ENCODE measurements at regions not wholly inside any gene's neighbourhood (a gene's known extent, or its start where the extent isn't known, plus 50 kb on each side); places are given as distances from the start of the nearest gene placed in this dataset.

DNA sequence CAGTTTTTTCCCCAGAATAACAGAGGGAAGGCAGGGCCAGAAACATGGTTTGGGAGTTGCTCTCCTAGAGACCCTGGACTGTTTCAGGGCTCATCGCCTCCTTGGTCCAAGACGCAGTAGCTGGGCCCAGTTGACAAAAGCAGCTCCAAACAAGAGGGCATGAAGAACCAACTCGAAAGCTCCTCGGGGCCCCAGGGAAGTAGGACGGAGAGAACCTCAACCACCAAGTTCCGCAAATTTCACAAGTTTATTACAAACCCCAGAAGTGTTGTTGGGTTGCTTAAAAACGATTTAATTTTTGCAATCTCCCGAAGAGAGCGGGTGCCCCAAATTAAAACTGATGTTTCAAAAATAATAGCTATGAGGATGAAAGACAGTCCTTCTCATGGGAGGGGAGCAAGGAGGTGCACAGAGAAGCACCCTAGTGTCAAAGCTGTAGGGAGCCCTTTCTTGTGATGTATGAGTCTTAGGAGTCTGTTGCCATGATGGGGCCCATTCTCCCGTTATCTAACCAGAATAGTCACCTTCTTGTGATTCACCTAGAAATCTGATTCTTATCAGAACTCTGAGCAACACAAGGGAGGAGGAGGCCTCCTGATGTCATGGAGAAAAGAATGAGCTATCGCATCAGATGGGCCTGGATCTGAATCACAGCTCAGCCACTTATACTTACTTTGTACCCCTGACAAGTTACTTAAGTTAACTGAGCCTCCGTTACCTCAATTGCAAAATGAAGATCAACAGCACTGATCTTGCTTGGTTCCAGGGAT is 165.7 kb upstream of the IRF2BP2 start:
- 84% methylated on average over 4 of the region's 12 CpGs for WGBS (ENCODE audit: insufficient coverage)
- peaks cover 14 to 26% of the 10 kb centered on the region in 2 donors for H3K4me1 ChIP-seq (ENCODE audit: control insufficient read depth in 2 of 2, insufficient read depth in 2 of 2, low read length in 2 of 2)
- intact Hi-C loops (cut with micrococcal nuclease): no loop called here

DNA sequence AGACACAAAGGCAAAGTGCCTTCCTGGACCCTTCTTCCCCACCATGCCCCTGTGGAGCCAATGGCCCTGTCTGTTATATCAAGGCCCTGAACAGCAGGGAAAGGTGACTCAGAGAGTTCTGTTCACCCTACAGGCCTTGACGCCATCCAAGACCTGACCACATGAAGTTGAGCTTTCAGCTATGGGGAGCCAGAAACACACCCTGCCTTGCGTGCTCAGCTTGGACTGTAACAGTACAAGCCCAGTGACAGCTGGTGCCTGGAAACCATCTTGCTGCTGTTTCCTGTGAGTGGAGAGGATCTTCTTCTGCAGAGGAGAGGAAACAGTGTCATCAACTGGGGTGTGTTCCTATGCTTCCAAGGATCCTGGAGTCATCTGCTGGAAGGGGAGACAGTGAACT is 165.0 kb upstream of the IRF2BP2 start:
- Mint-ChIP-seq H3K27me3 (no peaks in the 10 kb centered on the region), H3K27ac (no peak overlapping the region), H3K9me3 (ENCODE audit: insufficient read depth) (no peaks in the 10 kb centered on the region), H3K4me3 (no peak overlapping the region), H3K4me1 (peaks cover 25% of the 10 kb centered on the region)
- ChIA-PET POLR2A (no interaction called here), CTCF (interaction anchor here (0.9 kb wide), 1 partner anchor 12 kb away, joined by 3 read pairs; no protein-coding TSS in a partner anchor)
- no peaks in the 10 kb centered on the region for H4K20me1 ChIP-seq (ENCODE audit: control insufficient read depth, insufficient read depth, low read length, poor library complexity, severe bottlenecking)
- H3K9me3 ChIP-seq (ENCODE audit: control extremely low read depth in 1 of 3, control insufficient read depth in 2 of 3, insufficient read depth in 1 of 3, low read length in 2 of 3): peaks cover 0 to 7% (median 1%) of the 10 kb centered on the region in 3 donors
- WGBS (ENCODE audit: insufficient coverage): 66% methylated on average over 2 of the region's 2 CpGs
- TF ChIP-seq, protein P1, sequence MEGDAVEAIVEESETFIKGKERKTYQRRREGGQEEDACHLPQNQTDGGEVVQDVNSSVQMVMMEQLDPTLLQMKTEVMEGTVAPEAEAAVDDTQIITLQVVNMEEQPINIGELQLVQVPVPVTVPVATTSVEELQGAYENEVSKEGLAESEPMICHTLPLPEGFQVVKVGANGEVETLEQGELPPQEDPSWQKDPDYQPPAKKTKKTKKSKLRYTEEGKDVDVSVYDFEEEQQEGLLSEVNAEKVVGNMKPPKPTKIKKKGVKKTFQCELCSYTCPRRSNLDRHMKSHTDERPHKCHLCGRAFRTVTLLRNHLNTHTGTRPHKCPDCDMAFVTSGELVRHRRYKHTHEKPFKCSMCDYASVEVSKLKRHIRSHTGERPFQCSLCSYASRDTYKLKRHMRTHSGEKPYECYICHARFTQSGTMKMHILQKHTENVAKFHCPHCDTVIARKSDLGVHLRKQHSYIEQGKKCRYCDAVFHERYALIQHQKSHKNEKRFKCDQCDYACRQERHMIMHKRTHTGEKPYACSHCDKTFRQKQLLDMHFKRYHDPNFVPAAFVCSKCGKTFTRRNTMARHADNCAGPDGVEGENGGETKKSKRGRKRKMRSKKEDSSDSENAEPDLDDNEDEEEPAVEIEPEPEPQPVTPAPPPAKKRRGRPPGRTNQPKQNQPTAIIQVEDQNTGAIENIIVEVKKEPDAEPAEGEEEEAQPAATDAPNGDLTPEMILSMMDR (IDR thresholded peaks at IDR 0.05): no peak
- no peak for TF ChIP-seq EZH2 (IDR thresholded peaks at IDR 0.05; ENCODE audit: borderline replicate concordance, insufficient read depth, low read depth, low read length, poor library complexity, severe bottlenecking)
- peaks cover 14 to 26% of the 10 kb centered on the region in 2 donors for H3K4me1 ChIP-seq (ENCODE audit: control insufficient read depth in 2 of 2, insufficient read depth in 2 of 2, low read length in 2 of 2)
- H3K36me3 ChIP-seq (replicated peaks in 1 of 2; ENCODE audit: control extremely low read depth in 1 of 2, control insufficient read depth in 1 of 2, extremely low read depth in 1 of 2, insufficient read depth in 2 of 2, low read length in 1 of 2): no peaks in the 10 kb centered on the region
- H3K27ac ChIP-seq (ENCODE audit: low read length in 2 of 2): no peak overlapping the region
- H3K27me3 ChIP-seq (replicated peaks in 1 of 4; ENCODE audit: control extremely low read depth in 1 of 4, control insufficient read depth in 3 of 4, insufficient read depth in 4 of 4, low read length in 3 of 4): peaks cover 0 to 27% (median 14%) of the 10 kb centered on the region in 4 experiments
- no peak overlapping the region for H3K4me3 ChIP-seq (ENCODE audit: control extremely low read depth in 1 of 5, extremely low read depth in 1 of 5, insufficient read depth in 1 of 5, low read depth in 2 of 5, low read length in 4 of 5)
- no peak for DNase-seq
- H3K9ac ChIP-seq (ENCODE audit: low read length): no peak overlapping the region
- no peak overlapping the region for H2AFZ ChIP-seq (ENCODE audit: insufficient read depth, low read depth, low read length, poor library complexity, severe bottlenecking)
- no peak overlapping the region for H3K4me2 ChIP-seq (replicated peaks; ENCODE audit: low read depth, low read length, poor library complexity, severe bottlenecking)
- intact Hi-C loops (cut with micrococcal nuclease): loop anchor here (5.0 kb wide), 1 partner anchor 98 kb away; no protein-coding TSS in a partner anchor
- ATAC-seq (ENCODE audit: low read depth): no peak
- H3K79me2 ChIP-seq (ENCODE audit: control insufficient read depth, insufficient read depth, low read length): no peaks in the 10 kb centered on the region

More for the DNA sequence above, 165.7 kb upstream of the IRF2BP2 start:
- H3K9me3 Mint-ChIP-seq (ENCODE audit: insufficient read depth): no peaks in the 10 kb centered on the region
- H2AFZ ChIP-seq (ENCODE audit: insufficient read depth, low read depth, low read length, poor library complexity, severe bottlenecking): no peak overlapping the region
- no peaks in the 10 kb centered on the region for H3K79me2 ChIP-seq (ENCODE audit: control insufficient read depth, insufficient read depth, low read length)
- no peak overlapping the region for H3K9ac ChIP-seq (ENCODE audit: low read length)
- H4K20me1 ChIP-seq (ENCODE audit: control insufficient read depth, insufficient read depth, low read length, poor library complexity, severe bottlenecking): no peaks in the 10 kb centered on the region
- H3K36me3 ChIP-seq (replicated peaks in 1 of 2; ENCODE audit: control extremely low read depth in 1 of 2, control insufficient read depth in 1 of 2, extremely low read depth in 1 of 2, insufficient read depth in 2 of 2, low read length in 1 of 2): no peaks in the 10 kb centered on the region
- DNase-seq (no peak), ATAC-seq (ENCODE audit: low read depth) (no peak)
- peaks cover 0 to 11% (median 1%) of the 10 kb centered on the region in 3 donors for H3K9me3 ChIP-seq (ENCODE audit: control extremely low read depth in 1 of 3, control insufficient read depth in 2 of 3, insufficient read depth in 1 of 3, low read length in 2 of 3)
- CTCF ChIA-PET: interaction anchor here (0.9 kb wide), 1 partner anchor 13 kb away, joined by 3 read pairs; no protein-coding TSS in a partner anchor
- peaks cover 0 to 34% (median 16%) of the 10 kb centered on the region in 4 experiments for H3K27me3 ChIP-seq (replicated peaks in 1 of 4; ENCODE audit: control extremely low read depth in 1 of 4, control insufficient read depth in 3 of 4, insufficient read depth in 4 of 4, low read length in 3 of 4)
- H3K4me3 ChIP-seq (ENCODE audit: control extremely low read depth in 1 of 5, extremely low read depth in 1 of 5, insufficient read depth in 1 of 5, low read depth in 2 of 5, low read length in 4 of 5): no peak overlapping the region
- no peak overlapping the region for H3K27ac ChIP-seq (ENCODE audit: low read length in 2 of 2)
- POLR2A ChIA-PET: interaction anchor here (0.9 kb wide), 1 partner anchor 52 kb away, joined by 4 read pairs; no protein-coding TSS in a partner anchor
- H3K4me2 ChIP-seq (replicated peaks; ENCODE audit: low read depth, low read length, poor library complexity, severe bottlenecking): no peak overlapping the region
- H3K4me1 Mint-ChIP-seq: peaks cover 21% of the 10 kb centered on the region
- H3K27me3 Mint-ChIP-seq: no peaks in the 10 kb centered on the region
- H3K27ac Mint-ChIP-seq: no peak overlapping the region
- TF ChIP-seq, protein P1 (IDR thresholded peaks at IDR 0.05): no peak
- no peak for TF ChIP-seq EZH2 (IDR thresholded peaks at IDR 0.05; ENCODE audit: borderline replicate concordance, insufficient read depth, low read depth, low read length, poor library complexity, severe bottlenecking)
- H3K4me3 Mint-ChIP-seq: no peak overlapping the region
